Panc1 (cell line): ENCODE measurements at regions not wholly inside any gene's neighbourhood (a gene's known extent, or its start where the extent isn't known, plus 50 kb on each side); places are given as distances from the start of the nearest gene placed in this dataset.

Source experiments
- POLR2AphosphoS5 ChIP-seq: IDR thresholded peaks from 2 replicates; pipeline ENCODE4 v1.6.1; 2012; ENCODE audit warnings: mild to moderate bottlenecking, low read depth, low read length, moderate library complexity
- REST ChIP-seq, 2 experiments: IDR thresholded peaks; 2 replicates each; pipeline ENCODE4 v1.6.1; 2011 to 2012; ENCODE audit warnings: low read depth in 2 of 2, control low read depth in 1 of 2, low read length in 1 of 2, mild to moderate bottlenecking in 1 of 2, moderate library complexity in 1 of 2; ENCODE audit not compliant: insufficient read depth in 1 of 2
- TF ChIP-seq, protein P1 (sequence below): fragments of 450-650 bp; IDR thresholded peaks from 2 replicates; pipeline ENCODE4 v1.5.1; 2017; ENCODE audit warnings: mild to moderate bottlenecking

GRCh38 chr1:30258471-30258870, 464.9 kb downstream of the MATN1 start:
- TF ChIP-seq POLR2AphosphoS5 (no peak), REST (IDR thresholded peaks at IDR 0.05; ENCODE audit: insufficient read depth in 1 of 2, low read depth in 2 of 2, low read length in 1 of 2) (no peak)
- TF ChIP-seq, protein P1, sequence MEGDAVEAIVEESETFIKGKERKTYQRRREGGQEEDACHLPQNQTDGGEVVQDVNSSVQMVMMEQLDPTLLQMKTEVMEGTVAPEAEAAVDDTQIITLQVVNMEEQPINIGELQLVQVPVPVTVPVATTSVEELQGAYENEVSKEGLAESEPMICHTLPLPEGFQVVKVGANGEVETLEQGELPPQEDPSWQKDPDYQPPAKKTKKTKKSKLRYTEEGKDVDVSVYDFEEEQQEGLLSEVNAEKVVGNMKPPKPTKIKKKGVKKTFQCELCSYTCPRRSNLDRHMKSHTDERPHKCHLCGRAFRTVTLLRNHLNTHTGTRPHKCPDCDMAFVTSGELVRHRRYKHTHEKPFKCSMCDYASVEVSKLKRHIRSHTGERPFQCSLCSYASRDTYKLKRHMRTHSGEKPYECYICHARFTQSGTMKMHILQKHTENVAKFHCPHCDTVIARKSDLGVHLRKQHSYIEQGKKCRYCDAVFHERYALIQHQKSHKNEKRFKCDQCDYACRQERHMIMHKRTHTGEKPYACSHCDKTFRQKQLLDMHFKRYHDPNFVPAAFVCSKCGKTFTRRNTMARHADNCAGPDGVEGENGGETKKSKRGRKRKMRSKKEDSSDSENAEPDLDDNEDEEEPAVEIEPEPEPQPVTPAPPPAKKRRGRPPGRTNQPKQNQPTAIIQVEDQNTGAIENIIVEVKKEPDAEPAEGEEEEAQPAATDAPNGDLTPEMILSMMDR: no peak
